H1 (cell line): ENCODE measurements at regions not wholly inside any gene's neighbourhood (a gene's known extent, or its start where the extent isn't known, plus 50 kb on each side); places are given as distances from the start of the nearest gene placed in this dataset.

Experiments used
- CTCF ChIA-PET: fragments of 300-600 bp; sonication (Branson Sonifier 250); formaldehyde crosslinking; loops from one replicate; lab custom pipeline; 2021; ENCODE audit not compliant: partially characterized antibody; lab: Charles Lee
- POLR2A ChIA-PET: fragments of 300-600 bp; sonication (Branson Sonifier 250); formaldehyde crosslinking; loops from one replicate; lab custom pipeline; 2021; ENCODE audit warnings: inconsistent platforms; ENCODE audit not compliant: partially characterized antibody; lab: Charles Lee
- DNase-seq, 2 experiments: peaks; one replicate each; pipeline versions ENCODE4 v3.0.0 to v3.0.0-alpha.2; 2010 to 2022; ENCODE audit warnings: low spot score in 2 of 2, low read depth in 1 of 2, mixed read lengths in 1 of 2
- FAIRE-seq: peaks from 2 replicates; lab custom pipeline; 2011; peaks lifted over from hg19 to GRCh38; lab: Jason Lieb, UNC
- H2AFZ ChIP-seq: 2 replicates; pipeline ENCODE4 v1.8.1; 2012; ENCODE audit warnings: low read length, inconsistent platforms
- H2AK5ac ChIP-seq: 2 replicates; pipeline ENCODE4 v1.6.1; 2013; ENCODE audit warnings: low read depth, low read length
- H2BK120ac ChIP-seq: replicated peaks from 2 replicates; pipeline ENCODE3; 2013; ENCODE audit warnings: low read depth, low read length, inconsistent platforms
- H2BK12ac ChIP-seq: 2 replicates; pipeline ENCODE4 v1.6.1; 2013; ENCODE audit warnings: low read depth, low read length
- H2BK15ac ChIP-seq: 2 replicates; pipeline ENCODE4 v1.6.1; 2013; ENCODE audit warnings: low read length
- H2BK20ac ChIP-seq: 2 replicates; pipeline ENCODE4 v1.6.1; 2013; ENCODE audit warnings: low read length
- H2BK5ac ChIP-seq: 2 replicates; pipeline ENCODE4 v1.6.1; 2013; ENCODE audit warnings: low read depth, low read length
- H3K14ac ChIP-seq: 2 replicates; pipeline ENCODE4 v1.6.1; 2013; ENCODE audit warnings: inconsistent platforms; ENCODE audit not compliant: insufficient read length
- H3K18ac ChIP-seq: 2 replicates; pipeline ENCODE4 v1.6.1; 2013; ENCODE audit warnings: low read length; ENCODE audit errors: extremely low read depth
- H3K23ac ChIP-seq: 2 replicates; pipeline ENCODE4 v1.6.1; 2013; ENCODE audit warnings: inconsistent platforms; ENCODE audit not compliant: insufficient read length
- H3K23me2 ChIP-seq: 2 replicates; pipeline ENCODE4 v1.6.1; 2013; ENCODE audit warnings: low read depth, low read length
- H3K27ac ChIP-seq: 2 replicates; pipeline ENCODE4 v1.6.1; 2011; ENCODE audit warnings: low read depth, low read length, inconsistent platforms
- H3K27me3 ChIP-seq, 4 experiments: replicated peaks in 1 of 4; 1 replicate in 1 of 4; 2 replicates in 3 of 4; pipeline versions ENCODE4 v1.6.1 to v1.8.1; 2011 to 2013; ENCODE audit warnings: low read length in 3 of 4, mild to moderate bottlenecking in 3 of 4, inconsistent platforms in 2 of 4, mixed read lengths in 2 of 4, moderate library complexity in 1 of 4; ENCODE audit not compliant: control insufficient read depth in 3 of 4, insufficient read depth in 3 of 4; ENCODE audit errors: extremely low read depth in 1 of 4
- H3K36me3 ChIP-seq, 4 experiments: 2 replicates each; pipeline versions ENCODE4 v1.6.1 to v1.8.1; 2011 to 2013; ENCODE audit warnings: mild to moderate bottlenecking in 4 of 4, low read length in 3 of 4, moderate library complexity in 2 of 4, control low read depth in 1 of 4, inconsistent platforms in 1 of 4; ENCODE audit not compliant: insufficient read depth in 4 of 4, control insufficient read depth in 2 of 4
- H3K4ac ChIP-seq: replicated peaks from 2 replicates; pipeline ENCODE3; 2013; ENCODE audit warnings: low read length, low read depth, mixed read lengths, inconsistent platforms; ENCODE audit not compliant: insufficient read length
- H3K4me1 ChIP-seq, 4 experiments: replicated peaks in 1 of 4; 1 replicate in 1 of 4; 2 replicates in 3 of 4; pipeline versions ENCODE4 v1.6.1 to v1.8.1; 2011 to 2013; ENCODE audit warnings: low read length in 3 of 4, inconsistent platforms in 2 of 4, mixed read lengths in 1 of 4; ENCODE audit not compliant: insufficient read depth in 4 of 4, control insufficient read depth in 3 of 4
- H3K4me2 ChIP-seq, 2 experiments: 2 replicates each; pipeline versions ENCODE4 v1.6.1 to v1.8.1; 2011 to 2013; ENCODE audit warnings: low read depth in 2 of 2, low read length in 2 of 2, control low read depth in 1 of 2, inconsistent platforms in 1 of 2, mild to moderate bottlenecking in 1 of 2; ENCODE audit not compliant: insufficient read depth in 1 of 2
- H3K4me3 ChIP-seq, 4 experiments: fragments of 200-600, 300-600 bp in 1 of 4; sonication (generic), shearing (Covaris generic), sonication (Bioruptor Twin) in 1 of 4; 2 replicates each; pipeline versions ENCODE4 v1.5.1 to v1.8.1; 2011 to 2016; ENCODE audit warnings: low read length in 4 of 4, low read depth in 3 of 4, control low read depth in 2 of 4, inconsistent platforms in 2 of 4, mild to moderate bottlenecking in 2 of 4, mixed read lengths in 1 of 4, moderate library complexity in 1 of 4; ENCODE audit not compliant: insufficient read depth in 2 of 4; ENCODE audit errors: extremely low read depth in 1 of 4
- H3K56ac ChIP-seq: replicated peaks from 2 replicates; pipeline ENCODE3; 2013; ENCODE audit warnings: low read depth, mild to moderate bottlenecking, mixed read lengths, low read length, inconsistent platforms; ENCODE audit not compliant: insufficient read length
- H3K79me1 ChIP-seq: 2 replicates; pipeline ENCODE4 v1.6.1; 2013; ENCODE audit warnings: low read depth, low read length, control low read depth
- H3K79me2 ChIP-seq, 2 experiments: 2 replicates each; pipeline versions ENCODE4 v1.6.1 to v1.8.1; 2012 to 2013; ENCODE audit warnings: low read length in 2 of 2, mild to moderate bottlenecking in 2 of 2, inconsistent platforms in 1 of 2; ENCODE audit not compliant: insufficient read depth in 2 of 2, control insufficient read depth in 1 of 2
- H3K9ac ChIP-seq, 4 experiments: replicated peaks in 1 of 4; 1 replicate in 1 of 4; 2 replicates in 3 of 4; pipeline versions ENCODE4 v1.6.1 to v1.8.1; 2011 to 2013; ENCODE audit warnings: low read depth in 3 of 4, low read length in 3 of 4, control low read depth in 2 of 4, mild to moderate bottlenecking in 2 of 4, moderate library complexity in 2 of 4, inconsistent platforms in 1 of 4; ENCODE audit errors: extremely low read depth in 1 of 4
- H3K9me3 ChIP-seq, 2 experiments: 2 replicates each; pipeline versions ENCODE4 v1.6.1 to v1.8.1; 2012 to 2013; ENCODE audit warnings: mild to moderate bottlenecking in 2 of 2, moderate library complexity in 2 of 2, control low read depth in 1 of 2, inconsistent platforms in 1 of 2, low read depth in 1 of 2, low read length in 1 of 2, mixed read lengths in 1 of 2; ENCODE audit not compliant: insufficient read depth in 2 of 2
- H4K20me1 ChIP-seq, 2 experiments: replicated peaks in 1 of 2; 2 replicates each; pipeline versions ENCODE3 to v1.8.1; 2011 to 2013; ENCODE audit warnings: inconsistent platforms in 2 of 2, low read length in 2 of 2, mild to moderate bottlenecking in 1 of 2; ENCODE audit not compliant: insufficient read depth in 2 of 2, control insufficient read depth in 1 of 2
- H4K5ac ChIP-seq: 2 replicates; pipeline ENCODE4 v1.6.1; 2013; ENCODE audit warnings: low read length, low read depth, mixed read lengths, inconsistent platforms; ENCODE audit not compliant: insufficient read length
- H4K8ac ChIP-seq: 2 replicates; pipeline ENCODE4 v1.8.0; 2013; ENCODE audit warnings: mild to moderate bottlenecking, moderate library complexity, low read length, inconsistent platforms; ENCODE audit not compliant: insufficient read depth; ENCODE audit errors: extremely low read depth
- H4K91ac ChIP-seq: replicated peaks from 2 replicates; pipeline ENCODE3; 2013; ENCODE audit warnings: low read length, mixed read lengths, inconsistent platforms; ENCODE audit not compliant: insufficient read length
- BACH1 ChIP-seq: IDR thresholded peaks from 2 replicates; pipeline ENCODE4 v1.6.1; 2012; ENCODE audit warnings: low read length, improper control_type of control experiment
- CBX5 ChIP-seq: fragments of 300-800, 300-1000 bp; sonication (generic); IDR thresholded peaks from 2 replicates; pipeline ENCODE4 v1.7.1; 2016; ENCODE audit warnings: antibody characterized with exemption, low read length, low read depth
- CREB1 ChIP-seq: IDR thresholded peaks from 2 replicates; pipeline ENCODE4 v1.6.1; 2012; ENCODE audit warnings: inconsistent platforms
- PHF8 ChIP-seq: fragments of 200-600 bp; sonication (generic); conservative IDR thresholded peaks from 2 replicates; pipeline ENCODE4 v1.7.1; 2012; ENCODE audit warnings: low read depth, mild to moderate bottlenecking, inconsistent platforms, low read length, moderate library complexity
- POU5F1 ChIP-seq: IDR thresholded peaks from 2 replicates; pipeline ENCODE4 v1.6.1; 2011; ENCODE audit warnings: low read depth, mild to moderate bottlenecking, low read length, moderate library complexity
- RXRA ChIP-seq: IDR thresholded peaks from 2 replicates; pipeline ENCODE4 v1.6.1; 2011; ENCODE audit warnings: low read depth, mild to moderate bottlenecking, low read length, moderate library complexity; ENCODE audit not compliant: insufficient read depth
- TAF7 ChIP-seq: optimal IDR thresholded peaks from 2 replicates; pipeline ENCODE3; 2011; ENCODE audit warnings: low read depth, mild to moderate bottlenecking, inconsistent platforms, low read length, moderate library complexity, borderline replicate concordance
- TF ChIP-seq, protein P1 (sequence below), 3 experiments: IDR thresholded peaks; 1 replicate in 2 of 3; 2 replicates in 1 of 3; pipeline versions ENCODE4 v1.5.1 to v1.6.1; 2011; ENCODE audit warnings: low read length in 3 of 3, mild to moderate bottlenecking in 3 of 3, inconsistent platforms in 2 of 3, low read depth in 1 of 3, moderate library complexity in 1 of 3; ENCODE audit not compliant: insufficient read depth in 1 of 3; ENCODE audit errors: control extremely low read depth in 1 of 3
- TF ChIP-seq, protein P2 (sequence below): IDR thresholded peaks from 2 replicates; pipeline ENCODE4 v1.6.1; 2011; ENCODE audit warnings: low read length, improper control_type of control experiment
- TF ChIP-seq, protein P3 (sequence below): IDR thresholded peaks from 2 replicates; pipeline ENCODE4 v1.6.1; 2012; ENCODE audit warnings: inconsistent platforms

DNA sequence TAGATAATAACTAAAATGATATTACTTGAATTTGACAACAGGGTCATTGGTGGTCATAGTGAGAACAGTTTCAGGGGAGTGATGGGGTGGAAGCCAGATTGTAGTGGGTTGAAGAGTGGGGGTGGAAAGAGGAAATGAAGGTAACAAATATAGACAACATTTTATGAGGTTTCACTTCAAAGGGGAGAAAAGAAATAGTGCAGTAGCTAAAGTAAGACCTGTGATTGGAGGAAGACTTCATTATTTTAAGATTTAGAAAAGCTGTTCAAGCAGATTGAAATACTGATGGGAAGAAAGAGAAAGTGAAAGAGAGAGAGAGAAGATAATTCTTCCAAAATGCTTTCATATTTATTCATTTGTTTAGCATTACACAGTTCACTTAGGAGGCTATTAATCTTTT lies 52.0 kb upstream of the KCNA3 start:
- ChIA-PET POLR2A (no interaction called here), CTCF (interaction anchor here (1.1 to 1.7 kb wide), 6 partner anchors 11 to 56 kb away, joined by 3 to 4 read pairs (median 3); no protein-coding TSS in a partner anchor)
- H3K27me3 ChIP-seq: 0 out of 7 replicates have a peak, but pooled peaks cover 0 to 3% (median 0%) of the 10 kb centered on the region in 4 experiments
- H3K4me1 ChIP-seq: no peaks in the 10 kb centered on the region; a peak in 1 of 7 replicates
- no peak overlapping the region for H2BK12ac ChIP-seq
- no peak overlapping the region for H3K4me2 ChIP-seq
- no peak for TF ChIP-seq CBX5
- TF ChIP-seq CREB1: no peak
- TF ChIP-seq PHF8: no peak
- TF ChIP-seq, protein P1, sequence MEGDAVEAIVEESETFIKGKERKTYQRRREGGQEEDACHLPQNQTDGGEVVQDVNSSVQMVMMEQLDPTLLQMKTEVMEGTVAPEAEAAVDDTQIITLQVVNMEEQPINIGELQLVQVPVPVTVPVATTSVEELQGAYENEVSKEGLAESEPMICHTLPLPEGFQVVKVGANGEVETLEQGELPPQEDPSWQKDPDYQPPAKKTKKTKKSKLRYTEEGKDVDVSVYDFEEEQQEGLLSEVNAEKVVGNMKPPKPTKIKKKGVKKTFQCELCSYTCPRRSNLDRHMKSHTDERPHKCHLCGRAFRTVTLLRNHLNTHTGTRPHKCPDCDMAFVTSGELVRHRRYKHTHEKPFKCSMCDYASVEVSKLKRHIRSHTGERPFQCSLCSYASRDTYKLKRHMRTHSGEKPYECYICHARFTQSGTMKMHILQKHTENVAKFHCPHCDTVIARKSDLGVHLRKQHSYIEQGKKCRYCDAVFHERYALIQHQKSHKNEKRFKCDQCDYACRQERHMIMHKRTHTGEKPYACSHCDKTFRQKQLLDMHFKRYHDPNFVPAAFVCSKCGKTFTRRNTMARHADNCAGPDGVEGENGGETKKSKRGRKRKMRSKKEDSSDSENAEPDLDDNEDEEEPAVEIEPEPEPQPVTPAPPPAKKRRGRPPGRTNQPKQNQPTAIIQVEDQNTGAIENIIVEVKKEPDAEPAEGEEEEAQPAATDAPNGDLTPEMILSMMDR (IDR thresholded peaks at IDR 0.05; ENCODE audit: control extremely low read depth in 1 of 3, insufficient read depth in 1 of 3, low read depth in 1 of 3, low read length in 3 of 3): no peak
- TF ChIP-seq, protein P2, sequence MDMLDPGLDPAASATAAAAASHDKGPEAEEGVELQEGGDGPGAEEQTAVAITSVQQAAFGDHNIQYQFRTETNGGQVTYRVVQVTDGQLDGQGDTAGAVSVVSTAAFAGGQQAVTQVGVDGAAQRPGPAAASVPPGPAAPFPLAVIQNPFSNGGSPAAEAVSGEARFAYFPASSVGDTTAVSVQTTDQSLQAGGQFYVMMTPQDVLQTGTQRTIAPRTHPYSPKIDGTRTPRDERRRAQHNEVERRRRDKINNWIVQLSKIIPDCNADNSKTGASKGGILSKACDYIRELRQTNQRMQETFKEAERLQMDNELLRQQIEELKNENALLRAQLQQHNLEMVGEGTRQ: no peak
- no peak for TF ChIP-seq POU5F1
- TF ChIP-seq, protein P3, sequence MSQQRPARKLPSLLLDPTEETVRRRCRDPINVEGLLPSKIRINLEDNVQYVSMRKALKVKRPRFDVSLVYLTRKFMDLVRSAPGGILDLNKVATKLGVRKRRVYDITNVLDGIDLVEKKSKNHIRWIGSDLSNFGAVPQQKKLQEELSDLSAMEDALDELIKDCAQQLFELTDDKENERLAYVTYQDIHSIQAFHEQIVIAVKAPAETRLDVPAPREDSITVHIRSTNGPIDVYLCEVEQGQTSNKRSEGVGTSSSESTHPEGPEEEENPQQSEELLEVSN: no peak
- TF ChIP-seq BACH1: no peak
- no peak for TF ChIP-seq TAF7
- TF ChIP-seq RXRA: no peak
- no peak overlapping the region for H4K91ac ChIP-seq
- no peaks in the 10 kb centered on the region for H3K36me3 ChIP-seq
- H2AFZ ChIP-seq: no peak overlapping the region
- FAIRE-seq (no peak), DNase-seq (no peak)
- no peaks in the 10 kb centered on the region for H3K9me3 ChIP-seq
- H2BK15ac ChIP-seq: no peak overlapping the region
- no peak overlapping the region for H3K9ac ChIP-seq
- no peaks in the 10 kb centered on the region for H3K79me1 ChIP-seq
- H3K27ac ChIP-seq: no peak overlapping the region
- H3K23me2 ChIP-seq: peaks cover 4% of the 10 kb centered on the region; the same call in 1 of the 2 replicates
- no peak overlapping the region for H3K56ac ChIP-seq
- H3K79me2 ChIP-seq: no peaks in the 10 kb centered on the region
- H3K23ac ChIP-seq: no peak overlapping the region
- no peak overlapping the region for H3K4ac ChIP-seq
- H4K20me1 ChIP-seq: peaks cover 0 to 3% of the 10 kb centered on the region in 2 experiments
- no peak overlapping the region for H3K18ac ChIP-seq
- H2BK5ac ChIP-seq: no peak overlapping the region
- no peak overlapping the region for H4K5ac ChIP-seq
- no peak overlapping the region for H2BK20ac ChIP-seq
- no peak overlapping the region for H3K14ac ChIP-seq
- no peak overlapping the region for H2AK5ac ChIP-seq
- H2BK120ac ChIP-seq: no peak overlapping the region
- no peak overlapping the region for H3K4me3 ChIP-seq
- H4K8ac ChIP-seq: no peak overlapping the region
